ENCODE measurements at regions not wholly inside any gene's neighbourhood (a gene's known extent, or its start where the extent isn't known, plus 50 kb on each side); places are given as distances from the start of the nearest gene placed in this dataset.
"Not testable (repeated sequence)": the region's sequence is repeated elsewhere in the genome, so short reads cannot be mapped to it uniquely, and the experiment has no call there.

DNA sequence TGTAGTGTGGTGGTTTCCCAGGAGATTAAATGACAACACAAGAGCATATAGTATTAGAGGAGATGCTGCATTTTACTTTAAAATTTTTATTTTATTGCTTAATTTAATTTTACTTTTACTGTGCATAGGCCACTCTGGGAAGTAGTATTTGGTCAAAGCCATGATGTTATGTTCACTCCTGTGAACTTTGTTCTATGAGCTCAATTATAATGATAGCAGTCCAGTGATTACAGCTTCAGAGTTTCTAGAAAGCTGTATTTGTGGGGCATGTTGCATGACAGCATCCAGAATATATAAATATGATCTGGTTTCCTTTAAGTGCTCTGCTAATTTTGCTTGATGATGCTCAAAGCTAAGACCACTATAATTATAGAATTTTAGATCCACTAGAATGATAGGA, 338.6 kb downstream of the NSUN3 start:
- H3K27me3 ChIP-seq (ENCODE audit: control insufficient read depth, insufficient read depth, low read length) = no peaks in the 10 kb centered on the region
- no peak overlapping the region for H3K4me3 ChIP-seq (ENCODE audit: low read length)
- no peaks in the 10 kb centered on the region for H3K9me3 ChIP-seq (ENCODE audit: control insufficient read depth, insufficient read depth, low read length)
- no peak for DNase-seq (ENCODE audit: low read depth, low spot score)
- no peak overlapping the region for H3K27ac ChIP-seq (ENCODE audit: low read length)
- no peaks in the 10 kb centered on the region for H3K4me1 ChIP-seq (ENCODE audit: control insufficient read depth, insufficient read depth, low read length)
- no peaks in the 10 kb centered on the region for H3K36me3 ChIP-seq (ENCODE audit: control insufficient read depth, insufficient read depth, low read length)

DNA sequence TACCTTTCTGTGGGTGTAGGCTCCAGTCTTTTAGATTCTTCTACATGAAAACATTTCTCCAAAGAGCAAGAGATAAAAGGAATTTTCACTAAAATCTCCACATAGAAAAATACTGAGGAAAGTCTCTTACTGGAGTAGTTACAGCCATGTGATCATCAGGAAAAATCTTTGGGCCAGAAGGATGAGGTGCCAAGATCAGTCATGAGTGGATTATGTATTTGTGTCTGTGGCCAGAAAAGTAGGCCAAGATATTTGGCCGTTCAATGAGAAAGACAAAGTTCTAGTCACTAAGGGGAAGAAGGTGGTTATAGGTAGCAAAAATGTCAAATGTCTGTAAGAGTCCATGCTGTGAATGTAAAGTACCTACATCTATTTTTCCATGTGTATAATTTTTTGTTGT, 339.3 kb downstream of the NSUN3 start:
- no CpG with 5 or more reads among the region's 1 CpG for WGBS (ENCODE audit: insufficient coverage, insufficient read length)
- no peaks in the 10 kb centered on the region for H3K36me3 ChIP-seq (ENCODE audit: control insufficient read depth, insufficient read depth, low read length)

DNA sequence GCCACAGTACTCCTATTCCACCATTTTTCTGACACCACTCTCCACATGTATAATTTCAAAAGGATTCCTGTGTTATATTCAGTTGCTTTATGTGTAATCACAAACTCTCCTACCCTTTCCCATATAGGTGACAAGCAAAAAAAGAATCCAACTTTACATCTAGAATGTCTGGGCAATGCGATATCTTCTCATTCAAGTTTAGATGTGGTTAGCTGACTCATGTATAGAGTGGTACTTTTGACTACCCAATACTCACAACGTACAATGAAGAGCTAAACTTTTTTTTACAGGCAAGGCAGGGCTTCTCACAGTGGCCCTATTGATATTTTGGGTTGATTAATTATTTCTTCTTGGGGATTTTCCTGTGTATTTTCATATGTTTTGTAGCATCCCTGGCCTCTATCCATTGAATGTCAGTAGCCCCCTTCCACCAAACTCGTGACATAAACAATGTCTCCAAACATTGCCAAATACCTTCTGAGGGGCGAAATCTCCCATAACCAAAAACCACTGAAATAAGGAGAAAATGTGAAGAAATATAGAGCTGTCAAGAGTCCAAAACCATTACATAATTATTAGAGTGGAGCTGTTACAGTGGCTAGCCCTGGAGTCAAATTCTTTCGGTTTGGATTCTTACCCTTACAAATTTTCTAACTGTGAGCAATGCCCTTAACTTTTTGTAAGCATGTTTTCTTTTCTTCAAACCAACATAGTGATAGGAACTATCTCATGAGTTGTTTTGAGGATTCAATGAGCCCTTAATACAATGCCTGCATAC, 342.6 kb downstream of the NSUN3 start:
- Histone ChIP-seq H3K27ac (ENCODE audit: low read length) (no peak overlapping the region), H3K9me3 (ENCODE audit: control insufficient read depth, insufficient read depth, low read length) (no peaks in the 10 kb centered on the region), H3K27me3 (ENCODE audit: control insufficient read depth, insufficient read depth, low read length) (no peaks in the 10 kb centered on the region), H3K4me3 (ENCODE audit: low read length) (no peak overlapping the region), H3K36me3 (ENCODE audit: control insufficient read depth, insufficient read depth, low read length) (no peaks in the 10 kb centered on the region), H3K4me1 (ENCODE audit: control insufficient read depth, insufficient read depth, low read length) (no peaks in the 10 kb centered on the region)
- no peak for DNase-seq (ENCODE audit: low read depth, low spot score)
- WGBS (ENCODE audit: insufficient coverage, insufficient read length) = no CpG with 5 or more reads among the region's 5 CpGs

More for the DNA sequence above, 339.3 kb downstream of the NSUN3 start:
- H3K4me3 ChIP-seq (ENCODE audit: low read length) = no peak overlapping the region
- H3K27me3 ChIP-seq (ENCODE audit: control insufficient read depth, insufficient read depth, low read length) = no peaks in the 10 kb centered on the region
- no peak for DNase-seq (ENCODE audit: low read depth, low spot score)
- H3K9me3 ChIP-seq (ENCODE audit: control insufficient read depth, insufficient read depth, low read length) = no peaks in the 10 kb centered on the region
- H3K4me1 ChIP-seq (ENCODE audit: control insufficient read depth, insufficient read depth, low read length) = no peaks in the 10 kb centered on the region
- no peak overlapping the region for H3K27ac ChIP-seq (ENCODE audit: low read length)

DNA sequence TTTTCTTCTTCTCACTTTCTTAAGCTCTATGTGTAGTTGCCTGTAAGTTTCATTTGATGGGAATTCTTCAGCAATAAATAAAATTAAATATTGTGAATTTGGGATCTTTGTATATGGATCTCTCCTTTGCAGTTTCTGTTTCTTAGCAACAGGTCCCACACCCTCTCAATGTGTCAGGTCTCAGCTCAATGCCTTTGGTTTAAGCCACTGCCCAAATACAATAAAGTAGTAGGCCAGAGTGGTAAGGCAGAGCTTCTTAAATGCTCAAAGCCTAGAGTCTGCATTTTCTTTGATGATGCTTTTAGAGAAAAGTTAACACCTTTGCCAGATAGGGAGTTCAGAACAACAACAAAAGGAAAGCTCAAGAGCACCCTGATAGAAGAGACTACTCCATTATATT, 343.7 kb downstream of the NSUN3 start:
- no peak overlapping the region for H3K27ac ChIP-seq (ENCODE audit: low read length)
- no peaks in the 10 kb centered on the region for H3K27me3 ChIP-seq (ENCODE audit: control insufficient read depth, insufficient read depth, low read length)
- no peak for DNase-seq (ENCODE audit: low read depth, low spot score)
- no peak overlapping the region for H3K4me3 ChIP-seq (ENCODE audit: low read length)
- H3K4me1 ChIP-seq (ENCODE audit: control insufficient read depth, insufficient read depth, low read length) = no peaks in the 10 kb centered on the region
- H3K9me3 ChIP-seq (ENCODE audit: control insufficient read depth, insufficient read depth, low read length) = no peaks in the 10 kb centered on the region
- no peaks in the 10 kb centered on the region for H3K36me3 ChIP-seq (ENCODE audit: control insufficient read depth, insufficient read depth, low read length)

DNA sequence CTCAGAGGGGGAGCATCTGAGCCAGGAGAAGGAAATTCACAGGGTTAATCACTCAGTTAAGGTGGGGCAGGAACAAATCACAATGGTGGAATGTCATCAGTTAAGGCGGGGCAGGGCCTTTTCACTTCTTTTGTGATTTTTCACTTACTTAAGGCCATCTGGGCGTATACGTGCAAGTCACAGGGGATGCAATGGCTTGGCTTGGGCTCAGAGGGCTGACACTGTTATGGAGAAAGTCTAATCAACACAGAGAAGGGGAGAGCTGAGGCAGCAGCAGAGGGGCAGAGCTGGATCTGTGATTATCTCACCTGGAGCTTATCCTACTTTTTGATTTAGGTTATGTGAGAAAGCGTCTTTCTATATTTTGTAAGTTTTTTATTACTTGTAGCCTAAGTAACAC, 350.1 kb downstream of the NSUN3 start:
- no CpG with 5 or more reads among the region's 4 CpGs for WGBS (ENCODE audit: insufficient coverage, insufficient read length)
- H3K36me3 ChIP-seq (ENCODE audit: control insufficient read depth, insufficient read depth, low read length); H3K9me3 ChIP-seq (ENCODE audit: control insufficient read depth, insufficient read depth, low read length); DNase-seq (ENCODE audit: low read depth, low spot score); H3K27ac ChIP-seq (ENCODE audit: low read length); H3K4me1 ChIP-seq (ENCODE audit: control insufficient read depth, insufficient read depth, low read length); H3K27me3 ChIP-seq (ENCODE audit: control insufficient read depth, insufficient read depth, low read length); H3K4me3 ChIP-seq (ENCODE audit: low read length): not testable (repeated sequence)

DNA sequence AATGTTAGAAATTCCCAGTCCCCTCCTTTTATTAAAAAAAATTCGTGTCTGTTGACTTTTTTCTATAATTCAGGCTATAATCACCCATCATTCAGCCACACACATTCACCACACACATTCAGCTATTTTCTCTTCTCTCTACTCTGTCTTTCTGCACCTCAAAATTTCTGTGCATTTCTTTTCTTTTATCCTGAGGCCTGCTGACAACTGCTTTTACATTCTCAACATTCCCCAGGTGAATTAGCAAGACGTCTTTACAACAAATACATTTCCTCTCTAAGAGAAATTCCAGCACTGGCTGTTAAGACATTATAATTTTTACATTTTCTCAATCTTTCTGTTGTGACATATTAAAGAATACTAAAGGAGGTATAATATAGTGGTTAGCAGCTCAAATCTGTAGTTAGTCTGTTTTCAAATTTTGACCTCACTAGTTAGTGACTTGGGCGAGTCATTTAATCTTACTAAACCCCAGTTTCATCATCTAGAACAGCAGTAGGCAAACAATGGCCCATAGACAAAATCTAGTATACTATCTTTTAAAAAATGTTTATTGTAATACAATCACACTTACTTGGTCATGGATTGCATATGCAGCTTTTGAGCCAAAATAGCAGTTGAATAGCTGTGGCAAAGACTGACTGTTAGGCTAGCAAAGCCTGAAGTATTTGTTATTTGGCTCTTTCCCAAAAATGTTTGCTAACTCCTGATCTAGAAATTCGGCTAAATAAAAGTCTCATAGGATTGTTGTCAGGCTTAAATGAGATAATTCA, 350.7 kb downstream of the NSUN3 start:
- DNase-seq (ENCODE audit: low read depth, low spot score) = no peak
- 0 out of 2 replicates have a peak, but pooled peaks cover 2% of the 10 kb centered on the region for H3K4me1 ChIP-seq (ENCODE audit: control insufficient read depth, insufficient read depth, low read length)

DNA sequence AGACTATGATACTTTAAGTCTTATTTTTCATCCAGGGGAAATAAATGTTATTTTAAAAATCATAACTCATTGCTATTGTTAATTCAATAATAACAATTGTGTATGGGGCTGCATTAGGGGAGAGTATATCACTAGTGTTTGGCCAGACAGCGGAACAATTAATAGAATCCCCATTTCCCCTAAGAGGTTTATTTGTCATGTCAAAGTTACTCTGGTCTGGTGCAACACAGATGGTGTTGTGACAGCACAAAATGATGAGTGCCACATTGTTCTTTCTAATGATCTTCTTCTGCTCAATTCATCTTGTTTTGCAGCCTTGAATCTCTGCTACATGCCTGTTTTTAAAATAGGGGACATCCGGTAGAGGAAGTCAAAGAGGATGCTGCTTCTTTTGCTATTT, 351.6 kb downstream of the NSUN3 start:
- Histone ChIP-seq H3K36me3 (ENCODE audit: control insufficient read depth, insufficient read depth, low read length) (no peaks in the 10 kb centered on the region), H3K9me3 (ENCODE audit: control insufficient read depth, insufficient read depth, low read length) (no peaks in the 10 kb centered on the region), H3K27ac (ENCODE audit: low read length) (no peak overlapping the region), H3K4me3 (ENCODE audit: low read length) (no peak overlapping the region), H3K4me1 (ENCODE audit: control insufficient read depth, insufficient read depth, low read length) (0 out of 2 replicates have a peak, but pooled peaks cover 2% of the 10 kb centered on the region), H3K27me3 (ENCODE audit: control insufficient read depth, insufficient read depth, low read length) (no peaks in the 10 kb centered on the region)
- WGBS (ENCODE audit: insufficient coverage, insufficient read length) = no CpG with 5 or more reads among the region's 2 CpGs
- no peak for DNase-seq (ENCODE audit: low read depth, low spot score)

More for the DNA sequence above, 350.7 kb downstream of the NSUN3 start:
- Histone ChIP-seq H3K9me3 (ENCODE audit: control insufficient read depth, insufficient read depth, low read length) (no peaks in the 10 kb centered on the region), H3K27me3 (ENCODE audit: control insufficient read depth, insufficient read depth, low read length) (no peaks in the 10 kb centered on the region), H3K36me3 (ENCODE audit: control insufficient read depth, insufficient read depth, low read length) (no peaks in the 10 kb centered on the region), H3K4me3 (ENCODE audit: low read length) (no peak overlapping the region), H3K27ac (ENCODE audit: low read length) (no peak overlapping the region)
- WGBS (ENCODE audit: insufficient coverage, insufficient read length) = no CpG with 5 or more reads among the region's 4 CpGs

DNA sequence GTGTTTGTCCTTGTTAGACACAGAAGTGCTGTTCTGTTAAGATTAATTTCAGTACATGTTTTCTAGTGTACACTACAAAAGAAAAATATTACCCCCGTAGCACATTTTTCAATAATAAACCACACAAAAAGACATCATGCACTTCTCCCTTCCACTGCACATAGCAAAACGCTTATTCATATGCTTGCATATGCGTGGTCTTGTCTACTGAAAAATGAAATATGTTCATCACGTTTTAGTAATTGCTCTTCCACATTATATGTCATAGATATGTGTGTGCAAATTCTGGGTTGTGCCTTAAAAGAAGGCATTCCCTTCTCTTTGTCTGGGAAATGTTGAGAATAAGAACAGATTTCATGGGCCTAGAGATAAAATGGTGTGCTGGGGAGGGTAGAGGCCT, 353.9 kb downstream of the NSUN3 start:
- H3K27me3 ChIP-seq (ENCODE audit: control insufficient read depth, insufficient read depth, low read length) = no peaks in the 10 kb centered on the region
- no CpG with 5 or more reads among the region's 4 CpGs for WGBS (ENCODE audit: insufficient coverage, insufficient read length)
- H3K4me1 ChIP-seq (ENCODE audit: control insufficient read depth, insufficient read depth, low read length) = 0 out of 2 replicates have a peak, but pooled peaks cover 2% of the 10 kb centered on the region
- no peak overlapping the region for H3K27ac ChIP-seq (ENCODE audit: low read length)
- no peak for DNase-seq (ENCODE audit: low read depth, low spot score)
- no peak overlapping the region for H3K4me3 ChIP-seq (ENCODE audit: low read length)
- H3K36me3 ChIP-seq (ENCODE audit: control insufficient read depth, insufficient read depth, low read length) = no peaks in the 10 kb centered on the region
- no peaks in the 10 kb centered on the region for H3K9me3 ChIP-seq (ENCODE audit: control insufficient read depth, insufficient read depth, low read length)

DNA sequence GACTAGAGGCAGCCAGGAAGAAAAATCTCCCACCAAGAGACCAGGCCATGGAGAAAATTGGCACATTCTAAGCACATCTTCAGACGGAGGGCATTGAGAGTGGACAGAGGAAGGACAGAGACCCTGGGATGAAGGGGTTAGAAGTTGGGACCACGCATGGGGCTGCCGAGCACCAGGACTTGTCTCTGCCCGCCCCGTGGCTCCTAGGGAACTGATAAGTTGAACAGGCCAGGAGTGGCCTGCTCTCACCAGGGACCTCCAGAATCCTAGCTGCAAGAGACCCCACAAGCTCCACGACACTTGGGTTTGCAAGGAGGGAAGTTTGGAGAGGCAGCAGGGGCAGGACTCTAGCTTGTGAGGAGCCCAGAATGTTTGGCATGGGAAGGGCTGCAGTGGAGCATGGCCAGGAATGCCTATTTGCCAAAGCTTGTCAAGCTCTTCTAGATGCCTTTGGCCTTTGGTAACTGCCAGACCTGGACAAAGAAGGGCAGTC, 355.1 kb downstream of the NSUN3 start:
- Histone ChIP-seq H3K36me3 (ENCODE audit: control insufficient read depth, insufficient read depth, low read length) (no peaks in the 10 kb centered on the region), H3K9me3 (ENCODE audit: control insufficient read depth, insufficient read depth, low read length) (no peaks in the 10 kb centered on the region), H3K27me3 (ENCODE audit: control insufficient read depth, insufficient read depth, low read length) (no peaks in the 10 kb centered on the region), H3K4me3 (ENCODE audit: low read length) (no peak overlapping the region), H3K4me1 (ENCODE audit: control insufficient read depth, insufficient read depth, low read length) (0 out of 2 replicates have a peak, but pooled peaks cover under 1% of the 10 kb centered on the region), H3K27ac (ENCODE audit: low read length) (no peak overlapping the region)
- no CpG with 5 or more reads among the region's 6 CpGs for WGBS (ENCODE audit: insufficient coverage, insufficient read length)
- no peak for DNase-seq (ENCODE audit: low read depth, low spot score)

DNA sequence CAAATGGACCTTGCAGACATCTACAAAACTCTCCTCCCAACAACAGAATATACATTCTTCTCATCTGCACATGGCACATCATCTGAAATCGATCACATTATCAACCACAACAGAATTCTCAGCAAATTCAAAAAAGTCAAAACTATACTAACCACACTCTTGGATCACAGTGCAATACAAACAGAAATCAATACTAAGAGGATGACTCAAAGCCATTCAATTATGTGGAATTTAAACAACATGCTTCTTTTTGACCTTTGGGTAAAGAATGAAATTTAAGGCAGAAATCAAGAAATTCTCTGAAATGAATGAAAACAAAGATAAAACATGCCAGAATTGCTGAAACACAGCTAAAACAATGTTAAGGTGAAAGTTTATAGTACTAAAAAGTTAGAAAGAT, 358.1 kb downstream of the NSUN3 start:
- Histone ChIP-seq H3K27ac (ENCODE audit: low read length) (no peak overlapping the region), H3K9me3 (ENCODE audit: control insufficient read depth, insufficient read depth, low read length) (no peaks in the 10 kb centered on the region), H3K36me3 (ENCODE audit: control insufficient read depth, insufficient read depth, low read length) (no peaks in the 10 kb centered on the region), H3K4me1 (ENCODE audit: control insufficient read depth, insufficient read depth, low read length) (no peaks in the 10 kb centered on the region), H3K27me3 (ENCODE audit: control insufficient read depth, insufficient read depth, low read length) (no peaks in the 10 kb centered on the region), H3K4me3 (ENCODE audit: low read length) (no peak overlapping the region)
- WGBS (ENCODE audit: insufficient coverage, insufficient read length) = no CpG with 5 or more reads among the region's 1 CpG
- DNase-seq (ENCODE audit: low read depth, low spot score) = no peak

Measured in iPS DF 6.9 (cell line).